Neural progenitor cell (in vitro differentiated cells): ENCODE measurements at regions not wholly inside any gene's neighbourhood (a gene's known extent, or its start where the extent isn't known, plus 50 kb on each side); places are given as distances from the start of the nearest gene placed in this dataset.

ENCODE experiments used
- DNase-seq: peaks from one replicate; pipeline ENCODE4 v3.0.0-alpha.2; 2016; ENCODE audit warnings: low spot score
- H2AFZ ChIP-seq: fragments of 200-600 bp; sonication (generic); replicated peaks from 2 replicates; pipeline ENCODE4 v1.6.1; 2016; ENCODE audit warnings: antibody characterized with exemption
- H3F3A ChIP-seq: fragments of 200-600 bp; sonication (generic); 2 replicates; pipeline ENCODE4 v1.6.1; 2016; ENCODE audit warnings: antibody characterized with exemption, low read depth
- H3K27ac ChIP-seq: fragments of 200-600 bp; sonication (generic); 2 replicates; pipeline ENCODE4 v1.5.1; 2016; ENCODE audit warnings: mild to moderate bottlenecking
- H3K27me3 ChIP-seq: fragments of 200-600 bp; sonication (generic); 2 replicates; pipeline ENCODE4 v1.6.1; 2016; ENCODE audit warnings: mild to moderate bottlenecking, moderate library complexity
- H3K36me3 ChIP-seq: fragments of 200-600 bp; sonication (generic); 2 replicates; pipeline ENCODE4 v1.5.1; 2016
- H3K4me1 ChIP-seq: fragments of 200-600 bp; sonication (generic); 2 replicates; pipeline ENCODE4 v1.6.1; 2016; ENCODE audit warnings: mixed run types
- H3K4me2 ChIP-seq: fragments of 200-600 bp; sonication (generic); 2 replicates; pipeline ENCODE4 v1.6.1; 2016
- H3K4me3 ChIP-seq: fragments of 200-600 bp; sonication (generic); 2 replicates; pipeline ENCODE4 v1.5.1; 2016
- H3K79me2 ChIP-seq: fragments of 200-600 bp; sonication (generic); 2 replicates; pipeline ENCODE4 v1.6.1; 2016; ENCODE audit warnings: low read depth
- H3K9ac ChIP-seq: fragments of 200-600 bp; sonication (generic); 2 replicates; pipeline ENCODE4 v1.6.1; 2016
- H3K9me3 ChIP-seq: fragments of 200-600 bp; sonication (generic); 2 replicates; pipeline ENCODE4 v1.5.1; 2016; ENCODE audit warnings: low read depth
- H4K20me1 ChIP-seq: fragments of 200-600 bp; sonication (generic); 2 replicates; pipeline ENCODE4 v1.6.1; 2016; ENCODE audit warnings: low read depth
- H3K27ac Mint-ChIP-seq: 3 replicates; pipeline ENCODE4 v1.8.0; 2021; ENCODE audit warnings: mixed read lengths
- H3K27me3 Mint-ChIP-seq: 2 replicates; pipeline ENCODE4 v1.8.0; 2022; ENCODE audit warnings: low read depth, mild to moderate bottlenecking, inconsistent platforms, moderate library complexity, mixed read lengths; ENCODE audit not compliant: insufficient read depth
- H3K36me3 Mint-ChIP-seq: 3 replicates; pipeline ENCODE4 v1.8.0; 2021; ENCODE audit warnings: mixed read lengths
- H3K4me1 Mint-ChIP-seq: 3 replicates; pipeline ENCODE4 v1.8.0; 2021; ENCODE audit warnings: mixed read lengths
- H3K4me3 Mint-ChIP-seq: 3 replicates; pipeline ENCODE4 v1.8.0; 2021; ENCODE audit warnings: mild to moderate bottlenecking, moderate library complexity, mixed read lengths
- H3K9me3 Mint-ChIP-seq: 3 replicates; pipeline ENCODE4 v1.8.0; 2020; ENCODE audit warnings: mixed read lengths
- EZH2 ChIP-seq: fragments of 200-600 bp; sonication (generic); IDR thresholded peaks from 2 replicates; pipeline ENCODE4 v1.6.1; 2017; ENCODE audit warnings: antibody characterized with exemption, mild to moderate bottlenecking, moderate library complexity
- EZH2phosphoT487 ChIP-seq: fragments of 200-600 bp; sonication (generic); IDR thresholded peaks from 2 replicates; pipeline ENCODE4 v1.6.1; 2017; ENCODE audit warnings: antibody characterized with exemption
- TF ChIP-seq, protein P1 (sequence below): fragments of 200-600 bp; sonication (generic); IDR thresholded peaks from 2 replicates; pipeline ENCODE4 v1.5.1; 2017; ENCODE audit warnings: antibody characterized with exemption, mild to moderate bottlenecking

DNA sequence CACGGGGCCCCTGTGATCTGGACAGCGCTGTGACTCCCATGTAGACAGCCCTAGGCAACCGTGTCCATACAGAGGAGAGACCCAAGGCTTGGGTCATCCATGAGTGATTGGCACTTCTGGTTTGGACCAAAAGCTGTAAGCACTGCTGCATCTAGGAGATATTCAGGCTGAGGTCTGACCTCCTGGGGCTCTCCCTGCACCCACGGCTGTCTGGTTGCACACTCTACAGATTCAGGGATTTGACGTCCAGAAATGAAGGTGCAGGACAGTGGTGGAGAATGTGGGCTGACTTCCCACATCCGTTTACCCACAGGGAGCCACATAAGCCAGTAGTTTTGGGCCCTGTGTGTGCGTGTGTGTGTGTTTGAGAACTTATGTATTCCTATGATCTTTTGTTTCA is 76.2 kb upstream of the ARHGEF7 start:
- no peak overlapping the region for H2AFZ ChIP-seq
- no peak overlapping the region for H3K4me2 ChIP-seq
- H3K9ac ChIP-seq, result no peak overlapping the region
- TF ChIP-seq, protein P1, sequence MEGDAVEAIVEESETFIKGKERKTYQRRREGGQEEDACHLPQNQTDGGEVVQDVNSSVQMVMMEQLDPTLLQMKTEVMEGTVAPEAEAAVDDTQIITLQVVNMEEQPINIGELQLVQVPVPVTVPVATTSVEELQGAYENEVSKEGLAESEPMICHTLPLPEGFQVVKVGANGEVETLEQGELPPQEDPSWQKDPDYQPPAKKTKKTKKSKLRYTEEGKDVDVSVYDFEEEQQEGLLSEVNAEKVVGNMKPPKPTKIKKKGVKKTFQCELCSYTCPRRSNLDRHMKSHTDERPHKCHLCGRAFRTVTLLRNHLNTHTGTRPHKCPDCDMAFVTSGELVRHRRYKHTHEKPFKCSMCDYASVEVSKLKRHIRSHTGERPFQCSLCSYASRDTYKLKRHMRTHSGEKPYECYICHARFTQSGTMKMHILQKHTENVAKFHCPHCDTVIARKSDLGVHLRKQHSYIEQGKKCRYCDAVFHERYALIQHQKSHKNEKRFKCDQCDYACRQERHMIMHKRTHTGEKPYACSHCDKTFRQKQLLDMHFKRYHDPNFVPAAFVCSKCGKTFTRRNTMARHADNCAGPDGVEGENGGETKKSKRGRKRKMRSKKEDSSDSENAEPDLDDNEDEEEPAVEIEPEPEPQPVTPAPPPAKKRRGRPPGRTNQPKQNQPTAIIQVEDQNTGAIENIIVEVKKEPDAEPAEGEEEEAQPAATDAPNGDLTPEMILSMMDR, result no peak
- TF ChIP-seq EZH2phosphoT487, result no peak
- no peak for TF ChIP-seq EZH2
- Mint-ChIP-seq H3K36me3 (no peaks in the 10 kb centered on the region), H3K27ac (no peak overlapping the region), H3K4me3 (no peak overlapping the region), H3K9me3 (peaks cover under 1% of the 10 kb centered on the region), H3K27me3 (peaks cover 1% of the 10 kb centered on the region), H3K4me1 (no peaks in the 10 kb centered on the region)
- H3F3A ChIP-seq, result no peaks in the 10 kb centered on the region
- H3K79me2 ChIP-seq, result no peaks in the 10 kb centered on the region
- H3K27ac ChIP-seq, result no peak overlapping the region
- DNase-seq, result no peak
- H3K9me3 ChIP-seq, result no peaks in the 10 kb centered on the region
- no peaks in the 10 kb centered on the region for H3K27me3 ChIP-seq
- no peak overlapping the region for H3K4me3 ChIP-seq
- H3K4me1 ChIP-seq, result no peaks in the 10 kb centered on the region
- no peaks in the 10 kb centered on the region for H3K36me3 ChIP-seq
- no peaks in the 10 kb centered on the region for H4K20me1 ChIP-seq

DNA sequence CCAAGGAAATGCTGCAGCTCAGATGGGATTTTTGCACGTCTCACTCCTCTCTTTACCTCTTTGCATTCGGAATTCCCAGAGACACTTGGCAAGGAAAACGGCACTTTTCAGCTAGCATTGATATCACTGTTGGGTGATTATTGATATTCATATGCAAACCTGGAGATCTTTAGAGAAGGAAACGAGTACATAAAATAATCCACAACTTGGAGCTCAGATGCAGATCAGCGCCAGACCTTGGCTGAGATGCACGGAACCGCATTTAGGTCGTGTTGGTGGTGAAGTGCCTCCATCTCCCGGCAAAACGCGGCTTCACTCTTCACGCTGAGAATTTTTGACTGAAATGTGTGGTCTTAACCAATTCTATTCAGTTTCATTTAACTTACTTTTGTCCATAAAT is 77.2 kb upstream of the ARHGEF7 start:
- Histone ChIP-seq H3K27ac (no peak overlapping the region), H3K79me2 (no peaks in the 10 kb centered on the region), H4K20me1 (no peaks in the 10 kb centered on the region), H3F3A (no peaks in the 10 kb centered on the region), H3K4me2 (no peak overlapping the region), H3K9ac (no peak overlapping the region), H3K9me3 (no peaks in the 10 kb centered on the region), H3K36me3 (no peaks in the 10 kb centered on the region), H2AFZ (peak overlapping the region; percentile 17), H3K4me1 (no peaks in the 10 kb centered on the region), H3K4me3 (no peak overlapping the region), H3K27me3 (no peaks in the 10 kb centered on the region)
- Mint-ChIP-seq H3K4me3 (no peak overlapping the region), H3K36me3 (no peaks in the 10 kb centered on the region), H3K9me3 (no peaks in the 10 kb centered on the region), H3K4me1 (no peaks in the 10 kb centered on the region), H3K27ac (no peak overlapping the region), H3K27me3 (no peaks in the 10 kb centered on the region)
- no peak for TF ChIP-seq EZH2
- TF ChIP-seq, protein P1, result no peak
- no peak for TF ChIP-seq EZH2phosphoT487
- no peak for DNase-seq

DNA sequence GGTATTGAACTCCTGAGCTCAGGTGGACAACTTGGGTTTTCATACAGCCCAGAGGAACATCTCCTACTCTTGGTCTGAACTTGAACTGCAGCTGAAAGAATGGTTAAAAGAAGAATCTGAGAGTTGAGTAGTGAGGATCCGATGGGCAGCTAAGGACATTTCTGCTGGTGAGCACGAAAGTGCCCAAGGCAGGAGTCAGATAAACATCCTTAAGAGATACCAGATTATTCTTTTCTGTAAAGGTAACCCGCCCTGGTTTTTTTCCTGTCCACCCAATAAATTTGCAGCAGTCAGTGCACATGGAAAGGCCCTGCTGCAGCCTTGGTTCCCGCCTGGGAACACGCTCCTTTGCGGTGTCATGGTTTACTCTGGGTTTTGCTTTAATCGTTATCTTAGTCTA is 78.4 kb upstream of the ARHGEF7 start:
- H3K4me1 Mint-ChIP-seq, result no peaks in the 10 kb centered on the region
- no peak overlapping the region for H3K27ac Mint-ChIP-seq
- Histone ChIP-seq H3K27ac (no peak overlapping the region), H3K4me3 (no peak overlapping the region), H3K36me3 (no peaks in the 10 kb centered on the region), H3K4me2 (no peak overlapping the region), H3K9me3 (no peaks in the 10 kb centered on the region), H3K27me3 (no peaks in the 10 kb centered on the region), H3F3A (no peaks in the 10 kb centered on the region), H3K9ac (no peak overlapping the region), H3K79me2 (no peaks in the 10 kb centered on the region), H2AFZ (no peak overlapping the region), H3K4me1 (no peaks in the 10 kb centered on the region), H4K20me1 (no peaks in the 10 kb centered on the region)
- no peak for DNase-seq
- no peak overlapping the region for H3K4me3 Mint-ChIP-seq
- H3K36me3 Mint-ChIP-seq, result no peaks in the 10 kb centered on the region
- H3K27me3 Mint-ChIP-seq, result no peaks in the 10 kb centered on the region
- no peaks in the 10 kb centered on the region for H3K9me3 Mint-ChIP-seq
- TF ChIP-seq, protein P1, result no peak
- no peak for TF ChIP-seq EZH2phosphoT487
- no peak for TF ChIP-seq EZH2

DNA sequence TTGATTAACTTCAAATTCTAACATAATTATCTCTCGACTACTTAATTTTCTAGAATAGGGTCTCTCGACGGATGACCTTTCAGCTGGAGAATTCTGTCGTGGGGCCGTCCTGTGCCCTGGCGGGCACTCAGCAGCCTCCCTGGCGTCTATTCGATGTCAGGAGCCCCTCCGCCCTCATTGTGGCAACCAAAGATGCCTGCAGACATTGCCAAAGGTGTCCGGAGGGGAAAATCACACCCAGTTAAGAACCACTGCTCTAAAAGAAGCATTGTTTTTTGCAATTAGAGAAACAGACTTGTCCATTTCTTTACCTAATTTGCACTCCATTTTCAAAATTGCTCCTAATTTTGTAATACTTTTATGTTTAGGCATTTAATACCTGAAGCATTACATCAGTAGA is 79.2 kb upstream of the ARHGEF7 start:
- H3K9me3 Mint-ChIP-seq, result no peaks in the 10 kb centered on the region
- Histone ChIP-seq H4K20me1 (no peaks in the 10 kb centered on the region), H3K36me3 (no peaks in the 10 kb centered on the region), H3K9me3 (no peaks in the 10 kb centered on the region), H2AFZ (no peak overlapping the region), H3K27ac (no peak overlapping the region), H3K9ac (no peak overlapping the region), H3K79me2 (no peaks in the 10 kb centered on the region), H3K27me3 (no peaks in the 10 kb centered on the region), H3K4me3 (no peak overlapping the region), H3F3A (no peaks in the 10 kb centered on the region), H3K4me2 (no peak overlapping the region), H3K4me1 (no peaks in the 10 kb centered on the region)
- no peak overlapping the region for H3K4me3 Mint-ChIP-seq
- TF ChIP-seq, protein P1, result no peak
- no peak for TF ChIP-seq EZH2
- no peak for TF ChIP-seq EZH2phosphoT487
- no peaks in the 10 kb centered on the region for H3K36me3 Mint-ChIP-seq
- no peak overlapping the region for H3K27ac Mint-ChIP-seq
- no peaks in the 10 kb centered on the region for H3K27me3 Mint-ChIP-seq
- DNase-seq, result no peak
- H3K4me1 Mint-ChIP-seq, result no peaks in the 10 kb centered on the region
